SK-N-SH treated with all-trans-retinoic acid at 6 μM for 48 hours (cell line): ENCODE measurements at regions not wholly inside any gene's neighbourhood (a gene's known extent, or its start where the extent isn't known, plus 50 kb on each side); places are given as distances from the start of the nearest gene placed in this dataset.

Source experiments
- PATZ1 ChIP-seq: fragments of 250-450 bp; sonication (Bioruptor Pico); IDR thresholded peaks from 2 replicates; pipeline ENCODE4 v1.8.0; 2020; ENCODE audit warnings: mild to moderate bottlenecking, moderate library complexity, borderline replicate concordance
- TCF4 ChIP-seq: fragments of 250-450 bp; sonication (Bioruptor Pico); IDR thresholded peaks from 2 replicates; pipeline ENCODE4 v1.8.0; 2021; ENCODE audit warnings: mild to moderate bottlenecking, moderate library complexity, borderline replicate concordance

- TF ChIP-seq PATZ1 (CRISPR knock-in tag), result no peak
- TF ChIP-seq TCF4 (CRISPR knock-in tag), result no peak
Observed at GRCh38 chr2:211181626-211182025, 625.2 kb downstream of the CPS1 start.
